AG04449 (cell line): ENCODE measurements at regions not wholly inside any gene's neighbourhood (a gene's known extent, or its start where the extent isn't known, plus 50 kb on each side); places are given as distances from the start of the nearest gene placed in this dataset.
"Not testable (repeated sequence)": the region's sequence is repeated elsewhere in the genome, so short reads cannot be mapped to it uniquely, and the experiment has no call there.

Source experiments
- CTCF ChIA-PET: fragments of 350-600 bp; formaldehyde crosslinking; extraction: SDS; loops from one replicate; lab custom pipeline; 2021; ENCODE audit warnings: antibody characterized with exemption; lab: Yijun Ruan, JAX
- POLR2A ChIA-PET: fragments of 400-600, 350-600 bp; formaldehyde crosslinking; extraction: SDS; loops from one replicate; lab custom pipeline; 2020; ENCODE audit warnings: antibody characterized with exemption, inconsistent platforms; lab: Yijun Ruan, JAX
- DNase-seq: peaks from one replicate; pipeline ENCODE4 v3.0.0-alpha.2; 2010; ENCODE audit warnings: low read depth, low spot score
- H3K4me3 ChIP-seq: 2 replicates; pipeline ENCODE4 v1.5.1; 2011; ENCODE audit warnings: low read depth, mild to moderate bottlenecking, control low read depth, low read length
- CTCF ChIP-seq: IDR thresholded peaks from one replicate; pipeline ENCODE4 v1.5.1; 2011; ENCODE audit warnings: mild to moderate bottlenecking, moderate library complexity, low read length, control low read depth, inconsistent platforms; ENCODE audit not compliant: insufficient read depth; ENCODE audit errors: missing control alignments

DNA sequence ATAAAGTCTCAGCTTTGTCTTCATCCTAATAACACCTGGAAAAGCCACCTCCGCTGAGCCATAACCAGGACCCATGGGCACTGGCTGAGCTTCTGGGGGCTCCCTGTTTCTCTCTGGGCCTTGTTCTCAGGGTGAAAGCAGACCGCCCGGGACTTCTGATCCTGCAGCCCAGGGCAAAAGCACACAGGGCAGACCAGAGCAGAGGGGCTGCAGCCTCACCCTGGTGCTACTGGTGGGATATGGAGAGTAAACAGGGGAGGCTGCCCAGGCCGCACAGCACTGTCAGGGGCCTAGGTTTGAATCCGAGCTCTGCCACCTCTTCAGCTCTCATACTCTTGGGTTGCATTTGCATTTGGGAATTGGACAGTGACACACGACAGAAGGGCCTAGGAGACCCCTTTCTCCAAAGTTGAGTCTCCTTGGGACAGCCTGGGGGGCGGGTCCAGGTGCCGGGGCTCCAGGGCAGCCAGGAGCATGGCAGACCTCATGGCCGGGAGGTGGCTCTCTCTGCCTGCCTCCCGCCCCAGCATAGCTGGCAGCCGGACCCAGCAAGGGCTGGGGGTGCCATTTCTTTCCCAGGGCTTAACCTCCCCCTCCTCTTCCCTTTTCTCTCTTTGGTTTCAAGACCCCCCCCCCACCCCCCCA lies 164.9 kb downstream of the INHBB start:
- no peak for DNase-seq
- ChIA-PET POLR2A (no interaction called here), CTCF (interaction anchor here (2.5 kb wide), 1 partner anchor 11 kb away, joined by 10 read pairs; no protein-coding TSS in a partner anchor)
- no peak for TF ChIP-seq CTCF
- no peak overlapping the region for H3K4me3 ChIP-seq

GRCh38 chr2:120511536-120511935 lies 165.6 kb downstream of the INHBB start:
- TF ChIP-seq CTCF = no peak
- ChIA-PET POLR2A (no interaction called here), CTCF (interaction anchor here (2.1 to 2.5 kb wide), 2 partner anchors 10 to 168 kb away, joined by 7 to 10 read pairs; no protein-coding TSS in a partner anchor)
- DNase-seq = no peak
- H3K4me3 ChIP-seq = no peak overlapping the region

DNA sequence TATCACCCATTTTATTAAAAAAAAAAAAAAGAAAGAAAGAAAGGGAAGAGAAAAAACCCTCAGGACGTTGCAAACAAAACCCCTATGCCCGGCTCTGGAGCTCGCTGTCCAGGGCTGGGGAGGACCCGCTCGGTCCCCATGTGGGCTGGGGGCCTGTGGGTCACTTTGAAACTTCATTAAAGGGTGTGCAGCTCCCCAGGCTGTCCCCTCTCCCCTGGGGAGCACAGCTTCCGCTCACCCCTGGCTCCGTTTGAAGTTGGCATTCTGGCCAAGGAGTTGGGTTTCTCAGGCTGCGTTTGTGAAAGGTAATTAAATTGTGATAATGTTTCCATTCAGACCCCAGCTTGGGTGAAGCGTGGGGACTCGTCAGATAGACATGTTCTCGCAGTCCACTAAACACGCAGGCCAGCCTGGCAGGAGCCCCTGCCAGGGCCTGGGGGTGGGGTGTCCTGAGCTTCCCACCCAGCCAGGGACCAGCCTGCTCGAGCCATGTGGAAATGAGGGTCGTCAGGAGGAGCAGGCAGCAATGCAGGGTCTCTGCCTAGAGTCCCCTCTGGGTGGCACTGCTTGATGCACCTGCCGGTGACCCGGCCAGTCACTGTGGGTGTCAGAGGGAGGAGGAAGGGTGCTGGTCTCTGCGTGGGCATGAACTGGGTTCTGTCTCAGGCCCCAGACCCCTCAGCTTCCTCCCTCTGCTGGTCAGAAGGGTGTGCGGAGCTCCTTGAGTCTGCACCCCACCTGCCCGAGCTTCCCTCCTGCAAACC lies 166.2 kb downstream of the INHBB start:
- no peak for DNase-seq
- no peak overlapping the region for H3K4me3 ChIP-seq
- POLR2A ChIA-PET = no interaction called here
- TF ChIP-seq CTCF = no peak
- CTCF ChIA-PET = interaction anchor here (1.0 to 2.5 kb wide), 3 partner anchors 9 to 169 kb away, joined by 3 to 10 read pairs (median 7); no protein-coding TSS in a partner anchor

DNA sequence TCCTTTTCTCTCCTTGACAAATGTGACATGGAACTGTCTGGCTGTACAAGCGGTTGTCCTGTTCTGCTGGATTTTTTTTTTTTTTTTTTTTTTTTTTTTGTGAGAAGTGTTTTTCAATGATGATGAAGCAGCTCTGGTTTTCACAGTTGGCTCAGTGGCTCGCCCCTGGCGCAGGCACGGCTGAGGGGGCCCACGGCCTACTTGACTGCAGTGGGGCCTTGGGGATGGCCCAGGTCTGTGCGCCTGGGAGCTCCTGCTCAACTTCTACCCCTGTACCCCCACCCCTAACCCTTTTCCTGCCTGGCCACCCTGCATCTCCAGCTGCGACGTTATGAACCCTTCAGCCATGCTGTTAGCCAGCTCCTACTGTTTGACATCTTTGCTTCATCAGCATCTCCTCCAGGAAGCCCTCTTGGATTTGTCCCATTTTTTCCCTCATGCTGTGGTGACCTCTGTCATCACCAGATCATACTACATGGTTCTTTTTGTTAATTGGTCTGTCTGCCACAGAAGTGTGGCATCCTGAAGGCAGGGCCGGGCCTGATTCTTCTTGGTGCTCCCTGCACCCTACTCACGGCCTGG lies 167.9 kb downstream of the INHBB start:
- CTCF ChIA-PET = interaction anchor here (0.8 to 2.1 kb wide), 6 partner anchors 8 to 170 kb away, joined by 3 to 7 read pairs (median 4); no protein-coding TSS in a partner anchor
- POLR2A ChIA-PET = no interaction called here
- TF ChIP-seq CTCF = no peak
- no peak for DNase-seq
- H3K4me3 ChIP-seq = no peak overlapping the region

GRCh38 chr2:120514521-120514920 lies 168.6 kb downstream of the INHBB start:
- ChIA-PET POLR2A (no interaction called here), CTCF (interaction anchor here (1.3 kb wide), 2 partner anchors 12 to 166 kb away, joined by 3 to 5 read pairs; no protein-coding TSS in a partner anchor)
- H3K4me3 ChIP-seq = no peak overlapping the region
- DNase-seq = no peak
- no peak for TF ChIP-seq CTCF

DNA sequence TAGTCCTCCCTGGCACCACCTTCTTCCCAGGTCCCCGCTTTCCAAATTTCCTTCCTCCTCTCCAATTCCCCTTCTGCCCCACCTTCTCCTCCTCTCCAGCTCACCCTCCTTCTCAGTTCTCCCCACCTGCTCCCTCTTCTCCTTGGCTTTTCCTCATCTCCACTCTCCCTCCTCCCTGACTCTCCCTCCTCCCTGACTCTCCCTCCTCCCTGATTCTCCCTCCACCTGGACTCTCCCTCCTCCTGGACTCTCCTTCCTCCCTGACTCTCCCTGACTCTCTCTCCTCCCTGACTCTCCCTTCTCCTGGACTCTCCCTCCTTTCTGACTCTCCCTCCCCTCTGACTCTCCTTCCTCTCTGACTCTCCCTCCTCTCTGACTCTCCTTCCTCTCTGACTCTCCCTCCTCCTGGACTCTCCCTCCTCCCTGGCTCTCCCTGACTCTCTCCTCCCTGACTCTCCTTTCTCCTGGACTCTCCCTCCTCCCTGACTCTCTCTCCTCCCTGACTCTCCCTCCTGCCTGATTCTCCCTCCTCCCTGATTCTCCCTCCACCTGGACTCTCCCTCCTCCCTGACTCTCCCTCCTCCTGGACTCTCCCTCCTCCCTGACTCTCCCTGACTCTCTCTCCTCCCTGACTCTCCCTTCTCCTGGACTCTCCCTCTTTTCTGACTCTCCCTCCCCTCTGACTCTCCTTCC lies 169.3 kb downstream of the INHBB start:
- H3K4me3 ChIP-seq, CTCF ChIA-PET, DNase-seq, POLR2A ChIA-PET: not testable (repeated sequence)
